ENCODE measurements at regions not wholly inside any gene's neighbourhood (a gene's known extent, or its start where the extent isn't known, plus 50 kb on each side); places are given as distances from the start of the nearest gene placed in this dataset.
"Not testable (repeated sequence)": the region's sequence is repeated elsewhere in the genome, so short reads cannot be mapped to it uniquely, and the experiment has no call there.

GRCh38 chr22:27088026-27088425 lies 430.6 kb downstream of the MIAT start:
- no peak for DNase-seq

- no peak for DNase-seq
Observed at GRCh38 chr22:27089264-27089663, 431.9 kb downstream of the MIAT start.

GRCh38 chr22:27090611-27091011 lies 433.2 kb downstream of the MIAT start:
- DNase-seq, result peak in 4 of 58 donors; percentile 10 to 69 (median 14)

- DNase-seq, result no peak
Observed at GRCh38 chr22:27093422-27093821, 436.0 kb downstream of the MIAT start.

- DNase-seq, result no peak
Observed at GRCh38 chr22:27094633-27095308, 437.4 kb downstream of the MIAT start.

- DNase-seq, result no peak
Observed at GRCh38 chr22:27097506-27097905, 440.1 kb downstream of the MIAT start.

GRCh38 chr22:27097933-27098332 lies 440.5 kb downstream of the MIAT start:
- no peak for DNase-seq

GRCh38 chr22:27099946-27100722 lies 442.7 kb downstream of the MIAT start:
- DNase-seq, result no peak

- DNase-seq, result peak in 2 of 58 donors; percentile 22 to 33
Observed at GRCh38 chr22:27100789-27101188, 443.4 kb downstream of the MIAT start.

- DNase-seq, result no peak
Observed at GRCh38 chr22:27101288-27101687, 443.9 kb downstream of the MIAT start.

- DNase-seq, result no peak
Observed at GRCh38 chr22:27104449-27104848, 447.1 kb downstream of the MIAT start.

GRCh38 chr22:27105142-27106025 lies 448.0 kb downstream of the MIAT start:
- peak in 2 of 58 donors; percentile 22 to 24 for DNase-seq

- DNase-seq, result peak in 2 of 58 donors; percentile 8 to 13
Observed at GRCh38 chr22:27106985-27107384, 449.6 kb downstream of the MIAT start.

- DNase-seq, result no peak
Observed at GRCh38 chr22:27107386-27107785, 450.0 kb downstream of the MIAT start.

- peak in 8 of 58 donors; percentile 5 to 74 (median 18) for DNase-seq
Observed at GRCh38 chr22:27107824-27108223, 450.4 kb downstream of the MIAT start.

GRCh38 chr22:27108425-27109114 lies 451.2 kb downstream of the MIAT start:
- DNase-seq, result peak in 36 of 58 donors; percentile 8 to 58 (median 27)

GRCh38 chr22:27109406-27109805 lies 452.0 kb downstream of the MIAT start:
- DNase-seq, result not testable (repeated sequence)

- DNase-seq, result no peak
Observed at GRCh38 chr22:27110665-27111451, 453.5 kb downstream of the MIAT start.

GRCh38 chr22:27111796-27112672 lies 454.6 kb downstream of the MIAT start:
- no peak for DNase-seq
